Smooth muscle cell (in vitro differentiated cells): ENCODE measurements at regions not wholly inside any gene's neighbourhood (a gene's known extent, or its start where the extent isn't known, plus 50 kb on each side); places are given as distances from the start of the nearest gene placed in this dataset.

ENCODE experiments used
- DNase-seq: peaks from one replicate; lab custom pipeline; 2025; ENCODE audit not compliant: unreplicated experiment; lab: John Stamatoyannopoulos, UW
- H2AFZ ChIP-seq: fragments of 200-600 bp; sonication (generic); 2 replicates; pipeline ENCODE4 v1.6.0; 2016; ENCODE audit warnings: antibody characterized with exemption, low read depth, mild to moderate bottlenecking
- H3F3A ChIP-seq: fragments of 200-600 bp; sonication (generic); 2 replicates; pipeline ENCODE4 v1.6.0; 2017; ENCODE audit warnings: antibody characterized with exemption, low read depth
- H3K27ac ChIP-seq: fragments of 200-600 bp; sonication (generic); 2 replicates; pipeline ENCODE4 v1.5.1; 2016; ENCODE audit warnings: low read depth, mild to moderate bottlenecking
- H3K27me3 ChIP-seq: fragments of 200-600 bp; sonication (generic); 2 replicates; pipeline ENCODE4 v1.6.1; 2016; ENCODE audit warnings: low read depth, mild to moderate bottlenecking
- H3K36me3 ChIP-seq: fragments of 200-600 bp; sonication (generic); 2 replicates; pipeline ENCODE4 v1.5.1; 2016; ENCODE audit warnings: low read depth
- H3K4me1 ChIP-seq: fragments of 200-600 bp; sonication (generic); 2 replicates; pipeline ENCODE4 v1.5.1; 2016; ENCODE audit warnings: low read depth
- H3K4me2 ChIP-seq: fragments of 200-600 bp; sonication (generic); 2 replicates; pipeline ENCODE4 v1.6.0; 2016; ENCODE audit warnings: mild to moderate bottlenecking
- H3K4me3 ChIP-seq: fragments of 200-600 bp; sonication (generic); 2 replicates; pipeline ENCODE4 v1.5.1; 2016; ENCODE audit warnings: mild to moderate bottlenecking
- H3K79me2 ChIP-seq: fragments of 200-600 bp; sonication (generic); 2 replicates; pipeline ENCODE4 v1.6.0; 2016; ENCODE audit warnings: low read depth, mild to moderate bottlenecking
- H3K9ac ChIP-seq: fragments of 200-600 bp; sonication (generic); 2 replicates; pipeline ENCODE4 v1.6.0; 2016; ENCODE audit warnings: low read depth
- H3K9me3 ChIP-seq: fragments of 200-600 bp; sonication (generic); replicated peaks from 2 replicates; pipeline ENCODE4 v1.5.1; 2016; ENCODE audit warnings: low read depth
- H4K20me1 ChIP-seq: fragments of 200-600 bp; sonication (generic); 2 replicates; pipeline ENCODE4 v1.6.0; 2016; ENCODE audit warnings: low read depth
- WGBS: methylation state at CpG from one replicate; pipeline ENCODE4 v1.1.7; 2016; ENCODE audit warnings: low lambda C conversion rate; 5-methylcytosine and 5-hydroxymethylcytosine counted together
- TF ChIP-seq, protein P1 (sequence below): fragments of 200-600 bp; sonication (generic); IDR thresholded peaks from 2 replicates; pipeline ENCODE4 v1.5.1; 2017; ENCODE audit warnings: borderline replicate concordance, mild to moderate bottlenecking, antibody characterized with exemption; ENCODE audit not compliant: insufficient read depth, poor library complexity, severe bottlenecking

- Histone ChIP-seq H3K27ac (no peak overlapping the region), H3K4me3 (no peak overlapping the region), H3K9ac (no peak overlapping the region), H3K4me2 (no peak overlapping the region), H3K79me2 (no peaks in the 10 kb centered on the region), H3K4me1 (no peaks in the 10 kb centered on the region), H2AFZ (no peak overlapping the region), H4K20me1 (no peaks in the 10 kb centered on the region), H3F3A (no peaks in the 10 kb centered on the region), H3K27me3 (no peaks in the 10 kb centered on the region), H3K9me3 (no peaks in the 10 kb centered on the region), H3K36me3 (no peaks in the 10 kb centered on the region)
- TF ChIP-seq, protein P1, sequence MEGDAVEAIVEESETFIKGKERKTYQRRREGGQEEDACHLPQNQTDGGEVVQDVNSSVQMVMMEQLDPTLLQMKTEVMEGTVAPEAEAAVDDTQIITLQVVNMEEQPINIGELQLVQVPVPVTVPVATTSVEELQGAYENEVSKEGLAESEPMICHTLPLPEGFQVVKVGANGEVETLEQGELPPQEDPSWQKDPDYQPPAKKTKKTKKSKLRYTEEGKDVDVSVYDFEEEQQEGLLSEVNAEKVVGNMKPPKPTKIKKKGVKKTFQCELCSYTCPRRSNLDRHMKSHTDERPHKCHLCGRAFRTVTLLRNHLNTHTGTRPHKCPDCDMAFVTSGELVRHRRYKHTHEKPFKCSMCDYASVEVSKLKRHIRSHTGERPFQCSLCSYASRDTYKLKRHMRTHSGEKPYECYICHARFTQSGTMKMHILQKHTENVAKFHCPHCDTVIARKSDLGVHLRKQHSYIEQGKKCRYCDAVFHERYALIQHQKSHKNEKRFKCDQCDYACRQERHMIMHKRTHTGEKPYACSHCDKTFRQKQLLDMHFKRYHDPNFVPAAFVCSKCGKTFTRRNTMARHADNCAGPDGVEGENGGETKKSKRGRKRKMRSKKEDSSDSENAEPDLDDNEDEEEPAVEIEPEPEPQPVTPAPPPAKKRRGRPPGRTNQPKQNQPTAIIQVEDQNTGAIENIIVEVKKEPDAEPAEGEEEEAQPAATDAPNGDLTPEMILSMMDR: no peak
- no peak for DNase-seq
- WGBS: 69% methylated on average over 1 of the region's 1 CpG
Observed at GRCh38 chr3:26050776-26051175, 260.9 kb downstream of the OXSM start.

GRCh38 chr3:26058901-26059321 is 269.0 kb downstream of the OXSM start:
- Histone ChIP-seq H3K9ac (no peak overlapping the region), H3K9me3 (no peaks in the 10 kb centered on the region), H3K4me2 (no peak overlapping the region), H3K27me3 (no peaks in the 10 kb centered on the region), H2AFZ (no peak overlapping the region), H3K4me3 (no peak overlapping the region), H3F3A (no peaks in the 10 kb centered on the region), H3K79me2 (no peaks in the 10 kb centered on the region), H4K20me1 (no peaks in the 10 kb centered on the region), H3K36me3 (no peaks in the 10 kb centered on the region), H3K27ac (no peak overlapping the region), H3K4me1 (peaks cover 4% of the 10 kb centered on the region)
- TF ChIP-seq, protein P1: no peak
- DNase-seq: no peak
- 83% methylated on average over 4 of the region's 4 CpGs for WGBS

GRCh38 chr3:26061947-26062346 is 272.1 kb downstream of the OXSM start:
- Histone ChIP-seq H3K9ac (no peak overlapping the region), H3K27ac (no peak overlapping the region), H3K4me3 (no peak overlapping the region), H4K20me1 (no peaks in the 10 kb centered on the region), H3K79me2 (no peaks in the 10 kb centered on the region), H3K4me2 (no peak overlapping the region), H3K27me3 (no peaks in the 10 kb centered on the region), H3K9me3 (no peaks in the 10 kb centered on the region), H3K4me1 (peaks cover 4% of the 10 kb centered on the region), H2AFZ (no peak overlapping the region), H3F3A (no peaks in the 10 kb centered on the region), H3K36me3 (no peaks in the 10 kb centered on the region)
- no peak for DNase-seq
- TF ChIP-seq, protein P1: no peak

DNA sequence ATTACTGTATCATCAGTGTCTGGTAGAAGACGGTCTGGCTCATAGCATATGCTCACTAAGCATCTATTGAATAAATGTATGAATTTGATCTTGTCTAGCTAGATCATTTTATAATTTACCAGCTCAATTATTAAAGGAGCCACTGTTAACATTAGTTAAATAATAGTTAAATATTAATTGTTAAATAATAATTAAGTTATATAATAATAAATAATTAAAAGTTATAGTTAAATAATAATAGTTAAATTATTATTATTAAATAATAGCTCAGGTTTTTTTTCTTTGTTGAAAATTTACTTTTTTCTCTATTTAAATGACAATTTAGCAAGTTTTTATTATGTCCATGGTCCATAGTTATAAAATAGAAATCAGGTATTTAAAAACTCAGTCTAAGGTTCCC is 274.4 kb downstream of the OXSM start:
- Histone ChIP-seq H3K27me3 (no peaks in the 10 kb centered on the region), H3K36me3 (no peaks in the 10 kb centered on the region), H3K9ac (no peak overlapping the region), H3K79me2 (no peaks in the 10 kb centered on the region), H3K9me3 (no peaks in the 10 kb centered on the region), H3K4me2 (no peak overlapping the region), H3K4me1 (peaks cover 4% of the 10 kb centered on the region), H2AFZ (no peak overlapping the region), H4K20me1 (no peaks in the 10 kb centered on the region), H3K4me3 (no peak overlapping the region), H3K27ac (no peak overlapping the region), H3F3A (no peaks in the 10 kb centered on the region)
- WGBS: 95% methylated on average over 1 of the region's 1 CpG
- TF ChIP-seq, protein P1: no peak
- no peak for DNase-seq
